ENCODE measurements at regions not wholly inside any gene's neighbourhood (a gene's known extent, or its start where the extent isn't known, plus 50 kb on each side); places are given as distances from the start of the nearest gene placed in this dataset.

GRCh38 chr5:87074934-87075541, 192.6 kb upstream of the RASA1 start:
- no peak for TF ChIP-seq CTCF (IDR thresholded peaks at IDR 0.05)
- no peak for TF ChIP-seq RCOR1 (IDR thresholded peaks at IDR 0.05; ENCODE audit: low read depth, low read length)
- TF ChIP-seq POLR2A (IDR thresholded peaks at IDR 0.05; ENCODE audit: low read length) = no peak
- no peak for TF ChIP-seq RAD21 (conservative IDR thresholded peaks at IDR 0.05 in 1 of 2, IDR thresholded peaks at IDR 0.05 in 1 of 2)
